ENCODE measurements at regions not wholly inside any gene's neighbourhood (a gene's known extent, or its start where the extent isn't known, plus 50 kb on each side); places are given as distances from the start of the nearest gene placed in this dataset.

- DNase-seq = no peak
These were observed 130.3 kb upstream of the CCDC68 start for GRCh38 chr18:55089610-55090009.

GRCh38 chr18:55088561-55088960 lies 129.3 kb upstream of the CCDC68 start:
- DNase-seq = no peak

- no peak for DNase-seq
These were observed 128.7 kb upstream of the CCDC68 start for GRCh38 chr18:55088000-55088401.

GRCh38 chr18:55086906-55087305 lies 127.6 kb upstream of the CCDC68 start:
- no peak for DNase-seq

- DNase-seq = no peak
These were observed 126.5 kb upstream of the CCDC68 start for GRCh38 chr18:55085557-55086285.

GRCh38 chr18:55084550-55084949 lies 125.3 kb upstream of the CCDC68 start:
- no peak for DNase-seq

GRCh38 chr18:55083461-55083860 lies 124.2 kb upstream of the CCDC68 start:
- DNase-seq = no peak

GRCh38 chr18:55079481-55080355 lies 120.5 kb upstream of the CCDC68 start:
- no peak for DNase-seq

- DNase-seq = no peak
These were observed 119.8 kb upstream of the CCDC68 start for GRCh38 chr18:55079067-55079466.

- DNase-seq = no peak
These were observed 119.2 kb upstream of the CCDC68 start for GRCh38 chr18:55078303-55078932.

GRCh38 chr18:55076643-55077218 lies 117.5 kb upstream of the CCDC68 start:
- DNase-seq = no peak

- no peak for DNase-seq
These were observed 114.6 kb upstream of the CCDC68 start for GRCh38 chr18:55073834-55074233.

- DNase-seq = no peak
These were observed 113.9 kb upstream of the CCDC68 start for GRCh38 chr18:55073116-55073515.

GRCh38 chr18:55072698-55073097 lies 113.4 kb upstream of the CCDC68 start:
- DNase-seq = no peak

GRCh38 chr18:55072181-55072580 lies 112.9 kb upstream of the CCDC68 start:
- no peak for DNase-seq

GRCh38 chr18:55069497-55069896 lies 110.2 kb upstream of the CCDC68 start:
- DNase-seq = no peak

GRCh38 chr18:55064760-55065159 lies 105.5 kb upstream of the CCDC68 start:
- DNase-seq = no peak

GRCh38 chr18:55064073-55064472 lies 104.8 kb upstream of the CCDC68 start:
- no peak for DNase-seq

- no peak for DNase-seq
These were observed 95.0 kb upstream of the CCDC68 start for GRCh38 chr18:55054021-55054990.

GRCh38 chr18:55048892-55049291 lies 89.6 kb upstream of the CCDC68 start:
- no peak for DNase-seq

- no peak for DNase-seq
These were observed 88.3 kb upstream of the CCDC68 start for GRCh38 chr18:55047546-55047945.

GRCh38 chr18:55041366-55041765 lies 82.1 kb upstream of the CCDC68 start:
- DNase-seq = no peak

Data from DMS79 treated with DMSO at 0.1 percent for 48 hours (cell line).